K562 (cell line): ENCODE measurements at regions not wholly inside any gene's neighbourhood (a gene's known extent, or its start where the extent isn't known, plus 50 kb on each side); places are given as distances from the start of the nearest gene placed in this dataset.

Experiments used
- ATAC-seq: fragments of 200-7000 bp; cut with Tn5 transposase; 3 replicates; pipeline ENCODE4 v1.9.1; 2020; ENCODE audit warnings: moderate library complexity
- BruUV-seq: library from RNA; stranded (reverse); fragments of 400-500 nt; replicated peaks from 2 replicates; lab custom pipeline; 2021; lab: Mats Ljungman, UMichigan
- CTCF ChIA-PET: fragments of 300-600 bp; formaldehyde crosslinking; extraction: SDS; loops from one replicate; lab custom pipeline; 2021; ENCODE audit warnings: low intra/inter-chr PET ratio; lab: Yijun Ruan, JAX
- POLR2A ChIA-PET: fragments of 300-600, 350-650 bp; sonication (Branson Sonifier 250); formaldehyde crosslinking; extraction: SDS; loops from one replicate; lab custom pipeline; 2021; ENCODE audit warnings: antibody characterized with exemption, inconsistent platforms; lab: Yijun Ruan, JAX
- DNase-seq, 4 experiments: peaks; one replicate each; pipeline versions ENCODE4 v3.0.0 to v3.0.0-alpha.2; 2011 to 2018; ENCODE audit warnings: low spot score in 3 of 4, mixed read lengths in 3 of 4; ENCODE audit errors: extremely low read depth in 1 of 4
- FAIRE-seq: peaks from 2 replicates; lab custom pipeline; 2011; peaks lifted over from hg19 to GRCh38; lab: Jason Lieb, UNC
- H2AFZ ChIP-seq: 2 replicates; pipeline ENCODE4 v1.6.0; 2011; ENCODE audit warnings: low read depth, low read length, control low read depth, inconsistent platforms
- H3K27ac ChIP-seq: fragments of 200-600 bp; 3 replicates; pipeline ENCODE4 v1.8.0; 2011; ENCODE audit warnings: low read depth, mild to moderate bottlenecking, control low read depth, inconsistent platforms, low read length, moderate library complexity, mixed read lengths; ENCODE audit errors: extremely low read depth
- H3K27me3 ChIP-seq, 2 experiments: fragments of 300-600 bp in 1 of 2; 2 replicates in 1 of 2; 3 replicates in 1 of 2; pipeline versions ENCODE4 v1.6.0 to v1.8.0; 2011; ENCODE audit warnings: inconsistent platforms in 2 of 2, low read length in 2 of 2, mild to moderate bottlenecking in 1 of 2, mixed read lengths in 1 of 2, moderate library complexity in 1 of 2; ENCODE audit not compliant: control insufficient read depth in 2 of 2, insufficient read depth in 2 of 2
- H3K36me3 ChIP-seq: fragments of 300-600 bp; 3 replicates; pipeline ENCODE4 v1.8.0; 2011; ENCODE audit warnings: mild to moderate bottlenecking, low read length, inconsistent platforms; ENCODE audit not compliant: control insufficient read depth, insufficient read depth
- H3K4me1 ChIP-seq, 2 experiments: fragments of 200-600 bp in 1 of 2; replicated peaks in 1 of 2; 2 replicates in 1 of 2; 3 replicates in 1 of 2; pipeline versions ENCODE4 v1.5.1 to v1.8.0; 2011; ENCODE audit warnings: inconsistent platforms in 2 of 2, low read length in 2 of 2, mild to moderate bottlenecking in 1 of 2, mixed read lengths in 1 of 2, moderate library complexity in 1 of 2; ENCODE audit not compliant: control insufficient read depth in 2 of 2, insufficient read depth in 2 of 2
- H3K4me2 ChIP-seq: 2 replicates; pipeline ENCODE4 v1.6.1; 2011; ENCODE audit warnings: low read length, control low read depth, inconsistent platforms, mixed read lengths; ENCODE audit not compliant: insufficient read depth
- H3K4me3 ChIP-seq: fragments of 200-600 bp; sonication (generic), shearing (Covaris generic); 2 replicates; pipeline ENCODE4 v1.5.1; 2016; ENCODE audit warnings: control low read depth, inconsistent platforms
- H3K79me2 ChIP-seq: fragments of 200-600 bp; 3 replicates; pipeline ENCODE4 v1.8.0; 2011; ENCODE audit warnings: low read length, inconsistent platforms; ENCODE audit not compliant: control insufficient read depth, insufficient read depth
- H3K9ac ChIP-seq, 2 experiments: 2 replicates each; pipeline versions ENCODE4 v1.6.0 to v1.6.1; 2011; ENCODE audit warnings: low read depth in 2 of 2, low read length in 2 of 2, control low read depth in 1 of 2, inconsistent platforms in 1 of 2, mild to moderate bottlenecking in 1 of 2, mixed read lengths in 1 of 2; ENCODE audit not compliant: insufficient read depth in 1 of 2
- H3K9me1 ChIP-seq: one replicate; pipeline ENCODE4 v1.6.0; 2011; ENCODE audit warnings: inconsistent platforms, mild to moderate bottlenecking, low read length, moderate library complexity; ENCODE audit not compliant: control insufficient read depth, insufficient read depth
- H3K9me3 ChIP-seq: replicated peaks from 2 replicates; pipeline ENCODE4 v1.5.1; 2011; ENCODE audit warnings: low read depth, low read length, inconsistent platforms; ENCODE audit not compliant: control insufficient read depth, insufficient read depth
- H4K20me1 ChIP-seq: replicated peaks from 2 replicates; pipeline ENCODE4 v1.6.1; 2011; ENCODE audit warnings: low read length, inconsistent platforms, mixed read lengths; ENCODE audit not compliant: control insufficient read depth, insufficient read depth
- CBFA2T3 ChIP-seq: fragments of 450-650 bp; IDR thresholded peaks from 2 replicates; pipeline ENCODE4 v1.6.1; 2017
- EZH2 ChIP-seq: IDR thresholded peaks from 2 replicates; pipeline ENCODE4 v1.6.1; 2012; ENCODE audit warnings: low read depth, mild to moderate bottlenecking, inconsistent platforms, low read length, borderline replicate concordance
- HDAC6 ChIP-seq: IDR thresholded peaks from 2 replicates; pipeline ENCODE4 v1.6.1; 2012; ENCODE audit warnings: low read depth, mild to moderate bottlenecking, control low read depth, inconsistent platforms, low read length, moderate library complexity
- HDGF ChIP-seq: fragments of 450-650 bp; IDR thresholded peaks from 2 replicates; pipeline ENCODE4 v1.6.1; 2016
- KLF16 ChIP-seq: IDR thresholded peaks from 2 replicates; pipeline ENCODE4 v1.6.1; 2016; ENCODE audit warnings: antibody characterized with exemption
- LCOR ChIP-seq: sonication (generic); formaldehyde crosslinking; IDR thresholded peaks from 2 replicates; pipeline ENCODE4 v1.8.0; 2022; ENCODE audit warnings: mild to moderate bottlenecking, missing genetic modification reagents
- PRPF4 ChIP-seq: fragments of 200-400 bp; formaldehyde crosslinking; IDR thresholded peaks from one replicate; pipeline ENCODE4 v1.6.1; 2017; ENCODE audit warnings: low read length, low read depth, mild to moderate bottlenecking; ENCODE audit not compliant: insufficient read depth, poor library complexity, severe bottlenecking
- TRIM24 ChIP-seq, 2 experiments: fragments of 450-650 bp; IDR thresholded peaks; 2 replicates each; pipeline ENCODE4 v1.6.1; 2016
- ZNF347 ChIP-seq: fragments of 450-650 bp; formaldehyde crosslinking; IDR thresholded peaks from 2 replicates; pipeline ENCODE4 v1.4.0; 2020; ENCODE audit warnings: low read depth, mild to moderate bottlenecking, moderate library complexity
- ZNF699 ChIP-seq: fragments of 250-450 bp; sonication (Bioruptor Pico); IDR thresholded peaks from 2 replicates; pipeline ENCODE4 v1.8.0; 2021; ENCODE audit warnings: mild to moderate bottlenecking, moderate library complexity; ENCODE audit not compliant: insufficient replicate concordance
- WGBS: fragments of 100-300 bp; shearing (Covaris generic); methylation state at CpG from one replicate; pipeline ENCODE4 v1.1.6; 2016; ENCODE audit warnings: low coverage, mixed read lengths; ENCODE audit not compliant: insufficient coverage; ENCODE audit errors: missing lambda C conversion rate; 5-methylcytosine and 5-hydroxymethylcytosine counted together
- in situ Hi-C: fragments of 300-500 bp; cut with MboI; formaldehyde crosslinking; loops from 4 replicates; pipeline ENCODE4 v1.15.0; 2018; ENCODE audit warnings: inconsistent platforms, mixed read lengths
- intact Hi-C: fragments of 100-400 bp; cut with micrococcal nuclease; formaldehyde crosslinking; loops from 2 replicates; pipeline ENCODE4 v1.14.2; 2022
- TF ChIP-seq, protein P1 (sequence below), 2 experiments: fragments of 250-450 bp in 1 of 2; fragments of 450-650 bp in 1 of 2; sonication (Bioruptor Pico) in 1 of 2; IDR thresholded peaks; 2 replicates each; pipeline versions ENCODE4 v1.6.1 to v1.8.0; 2016 to 2021; ENCODE audit warnings: mild to moderate bottlenecking in 2 of 2, moderate library complexity in 2 of 2, missing compliant biosample characterization in 1 of 2, missing genetic modification characterization in 1 of 2
- TF ChIP-seq, protein P2 (sequence below): sonication (generic); formaldehyde crosslinking; IDR thresholded peaks from 2 replicates; pipeline ENCODE4 v1.8.0; 2022; ENCODE audit warnings: mild to moderate bottlenecking, missing genetic modification reagents
- TF ChIP-seq, protein P3 (sequence below): fragments of 250-450 bp; sonication (Bioruptor Pico); IDR thresholded peaks from 2 replicates; pipeline ENCODE4 v1.5.0; 2022; ENCODE audit warnings: mild to moderate bottlenecking
- TF ChIP-seq, protein P4 (sequence below), 2 experiments: IDR thresholded peaks; 2 replicates each; pipeline ENCODE4 v1.6.1; 2011; ENCODE audit warnings: borderline replicate concordance in 1 of 2, control low read depth in 1 of 2, low read depth in 1 of 2, low read length in 1 of 2, mild to moderate bottlenecking in 1 of 2, mixed read lengths in 1 of 2, moderate library complexity in 1 of 2; ENCODE audit not compliant: insufficient read depth in 1 of 2, insufficient read length in 1 of 2, poor library complexity in 1 of 2, severe bottlenecking in 1 of 2; ENCODE audit errors: extremely low read depth in 1 of 2
- TF ChIP-seq, protein P5 (sequence below): IDR thresholded peaks from 2 replicates; pipeline ENCODE4 v1.6.1; 2012; ENCODE audit warnings: low read depth, low read length, improper control_type of control experiment, borderline replicate concordance

DNA sequence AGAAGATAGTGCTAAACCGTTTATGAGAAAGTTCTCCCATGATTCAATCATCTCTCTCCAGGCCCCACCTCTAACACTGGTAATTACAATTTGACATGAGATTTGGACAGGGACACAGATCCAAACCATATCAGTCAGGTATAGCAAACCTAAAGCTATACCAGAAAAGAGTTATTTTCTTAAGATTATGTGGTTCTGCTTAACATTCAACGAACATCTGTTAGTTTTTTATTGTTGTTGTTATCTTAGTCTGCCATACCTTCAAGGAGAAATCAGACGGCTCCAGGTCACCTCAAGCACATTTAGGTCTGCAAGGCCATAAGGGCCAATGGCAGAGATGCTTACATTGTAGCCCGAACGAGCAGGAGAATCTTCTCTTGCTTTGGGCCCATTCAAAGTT, 89.5 kb upstream of the ETV3 start:
- no peak overlapping the region for H3K27ac ChIP-seq
- H2AFZ ChIP-seq = no peak overlapping the region
- no peaks in the 10 kb centered on the region for H3K36me3 ChIP-seq
- H3K4me2 ChIP-seq = no peak overlapping the region
- ChIA-PET POLR2A (no interaction called here), CTCF (no interaction called here)
- no peak overlapping the region for H3K9ac ChIP-seq
- FAIRE-seq (peak; percentile 89), ATAC-seq (peak; percentile 90), DNase-seq (peak; percentile 57 to 78 (median 68))
- 2% methylated on average over 5 of the region's 5 CpGs for WGBS
- H3K4me1 ChIP-seq = peaks cover 0 to 17% of the 10 kb centered on the region in 2 experiments; a peak in 3 of 5 replicates
- no peaks in the 10 kb centered on the region for H3K27me3 ChIP-seq
- H3K9me3 ChIP-seq = peaks cover 2% of the 10 kb centered on the region; the same call in 1 of the 2 replicates
- no peaks in the 10 kb centered on the region for H4K20me1 ChIP-seq
- BruUV-seq = no TSS peak
- H3K79me2 ChIP-seq = no peaks in the 10 kb centered on the region
- intact Hi-C loops (no loop called here), in situ Hi-C loops (no loop called here)
- no peaks in the 10 kb centered on the region for H3K9me1 ChIP-seq
- H3K4me3 ChIP-seq = no peak overlapping the region
- TF ChIP-seq HDAC6 = no peak
- TF ChIP-seq, protein P1, sequence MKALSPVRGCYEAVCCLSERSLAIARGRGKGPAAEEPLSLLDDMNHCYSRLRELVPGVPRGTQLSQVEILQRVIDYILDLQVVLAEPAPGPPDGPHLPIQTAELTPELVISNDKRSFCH (CRISPR knock-in tag; IDR thresholded peaks at IDR 0.05) = no peak
- TF ChIP-seq, protein P1 (tag; IDR thresholded peaks at IDR 0.05) = 0 out of 2 replicates have a peak, but pooled peaks have one; percentile 62
- TF ChIP-seq, protein P2, sequence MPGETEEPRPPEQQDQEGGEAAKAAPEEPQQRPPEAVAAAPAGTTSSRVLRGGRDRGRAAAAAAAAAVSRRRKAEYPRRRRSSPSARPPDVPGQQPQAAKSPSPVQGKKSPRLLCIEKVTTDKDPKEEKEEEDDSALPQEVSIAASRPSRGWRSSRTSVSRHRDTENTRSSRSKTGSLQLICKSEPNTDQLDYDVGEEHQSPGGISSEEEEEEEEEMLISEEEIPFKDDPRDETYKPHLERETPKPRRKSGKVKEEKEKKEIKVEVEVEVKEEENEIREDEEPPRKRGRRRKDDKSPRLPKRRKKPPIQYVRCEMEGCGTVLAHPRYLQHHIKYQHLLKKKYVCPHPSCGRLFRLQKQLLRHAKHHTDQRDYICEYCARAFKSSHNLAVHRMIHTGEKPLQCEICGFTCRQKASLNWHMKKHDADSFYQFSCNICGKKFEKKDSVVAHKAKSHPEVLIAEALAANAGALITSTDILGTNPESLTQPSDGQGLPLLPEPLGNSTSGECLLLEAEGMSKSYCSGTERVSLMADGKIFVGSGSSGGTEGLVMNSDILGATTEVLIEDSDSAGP = no peak
- TF ChIP-seq, protein P3, sequence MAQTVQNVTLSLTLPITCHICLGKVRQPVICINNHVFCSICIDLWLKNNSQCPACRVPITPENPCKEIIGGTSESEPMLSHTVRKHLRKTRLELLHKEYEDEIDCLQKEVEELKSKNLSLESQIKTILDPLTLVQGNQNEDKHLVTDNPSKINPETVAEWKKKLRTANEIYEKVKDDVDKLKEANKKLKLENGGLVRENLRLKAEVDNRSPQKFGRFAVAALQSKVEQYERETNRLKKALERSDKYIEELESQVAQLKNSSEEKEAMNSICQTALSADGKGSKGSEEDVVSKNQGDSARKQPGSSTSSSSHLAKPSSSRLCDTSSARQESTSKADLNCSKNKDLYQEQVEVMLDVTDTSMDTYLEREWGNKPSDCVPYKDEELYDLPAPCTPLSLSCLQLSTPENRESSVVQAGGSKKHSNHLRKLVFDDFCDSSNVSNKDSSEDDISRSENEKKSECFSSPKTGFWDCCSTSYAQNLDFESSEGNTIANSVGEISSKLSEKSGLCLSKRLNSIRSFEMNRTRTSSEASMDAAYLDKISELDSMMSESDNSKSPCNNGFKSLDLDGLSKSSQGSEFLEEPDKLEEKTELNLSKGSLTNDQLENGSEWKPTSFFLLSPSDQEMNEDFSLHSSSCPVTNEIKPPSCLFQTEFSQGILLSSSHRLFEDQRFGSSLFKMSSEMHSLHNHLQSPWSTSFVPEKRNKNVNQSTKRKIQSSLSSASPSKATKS = no peak
- no peak for TF ChIP-seq HDGF
- TF ChIP-seq ZNF347 (CRISPR knock-in tag) = no peak
- TF ChIP-seq, protein P4, sequence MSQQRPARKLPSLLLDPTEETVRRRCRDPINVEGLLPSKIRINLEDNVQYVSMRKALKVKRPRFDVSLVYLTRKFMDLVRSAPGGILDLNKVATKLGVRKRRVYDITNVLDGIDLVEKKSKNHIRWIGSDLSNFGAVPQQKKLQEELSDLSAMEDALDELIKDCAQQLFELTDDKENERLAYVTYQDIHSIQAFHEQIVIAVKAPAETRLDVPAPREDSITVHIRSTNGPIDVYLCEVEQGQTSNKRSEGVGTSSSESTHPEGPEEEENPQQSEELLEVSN (IDR thresholded peaks at IDR 0.05; ENCODE audit: borderline replicate concordance in 1 of 2, extremely low read depth in 1 of 2, insufficient read depth in 1 of 2, insufficient read length in 1 of 2, low read depth in 1 of 2, low read length in 1 of 2, poor library complexity in 1 of 2, severe bottlenecking in 1 of 2) = no peak
- peak; percentile 96 for TF ChIP-seq CBFA2T3
- TF ChIP-seq TRIM24 (IDR thresholded peaks at IDR 0.05) = peak; percentile 40 to 82; a peak in 3 of 4 replicates
- no peak for TF ChIP-seq PRPF4
- TF ChIP-seq EZH2 = no peak
- TF ChIP-seq ZNF699 (CRISPR knock-in tag) = no peak
- TF ChIP-seq, protein P5, sequence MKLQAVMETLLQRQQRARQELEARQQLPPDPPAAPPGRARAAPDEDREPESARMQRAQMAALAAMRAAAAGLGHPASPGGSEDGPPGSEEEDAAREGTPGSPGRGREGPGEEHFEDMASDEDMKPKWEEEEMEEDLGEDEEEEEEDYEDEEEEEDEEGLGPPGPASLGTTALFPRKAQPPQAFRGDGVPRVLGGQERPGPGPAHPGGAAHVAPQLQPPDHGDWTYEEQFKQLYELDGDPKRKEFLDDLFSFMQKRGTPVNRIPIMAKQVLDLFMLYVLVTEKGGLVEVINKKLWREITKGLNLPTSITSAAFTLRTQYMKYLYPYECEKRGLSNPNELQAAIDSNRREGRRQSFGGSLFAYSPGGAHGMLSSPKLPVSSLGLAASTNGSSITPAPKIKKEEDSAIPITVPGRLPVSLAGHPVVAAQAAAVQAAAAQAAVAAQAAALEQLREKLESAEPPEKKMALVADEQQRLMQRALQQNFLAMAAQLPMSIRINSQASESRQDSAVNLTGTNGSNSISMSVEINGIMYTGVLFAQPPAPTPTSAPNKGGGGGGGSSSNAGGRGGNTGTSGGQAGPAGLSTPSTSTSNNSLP = peak; percentile 69; the same call in 1 of the 2 replicates
- TF ChIP-seq KLF16 = peak; percentile 68; the same call in 1 of the 2 replicates
- TF ChIP-seq LCOR (CRISPR knock-in tag) = no peak
